Chondrocyte (in vitro differentiated cells): ENCODE measurements at regions not wholly inside any gene's neighbourhood (a gene's known extent, or its start where the extent isn't known, plus 50 kb on each side); places are given as distances from the start of the nearest gene placed in this dataset.

Experiments used
- DNase-seq: peaks from one replicate; pipeline ENCODE4 v3.0.0; 2021; ENCODE audit warnings: mixed read lengths, low spot score
- H3K27ac Mint-ChIP-seq: one replicate; pipeline ENCODE4 v1.8.0; 2021; ENCODE audit warnings: mild to moderate bottlenecking, moderate library complexity, mixed read lengths; ENCODE audit not compliant: unreplicated experiment
- H3K27me3 Mint-ChIP-seq: 2 replicates; pipeline ENCODE4 v1.8.0; 2021; ENCODE audit warnings: low read depth, mixed read lengths
- H3K36me3 Mint-ChIP-seq: 2 replicates; pipeline ENCODE4 v1.8.0; 2021; ENCODE audit warnings: low read depth, mixed read lengths
- H3K4me1 Mint-ChIP-seq: 2 replicates; pipeline ENCODE4 v1.8.0; 2021; ENCODE audit warnings: low read depth, mild to moderate bottlenecking, mixed read lengths
- H3K4me3 Mint-ChIP-seq: one replicate; pipeline ENCODE4 v1.8.0; 2021; ENCODE audit warnings: mild to moderate bottlenecking, moderate library complexity, mixed read lengths; ENCODE audit not compliant: unreplicated experiment
- H3K9me3 Mint-ChIP-seq: 2 replicates; pipeline ENCODE4 v1.8.0; 2021; ENCODE audit warnings: low read depth, mixed read lengths
- TF ChIP-seq, protein P1 (sequence below): fragments of 200-600 bp; sonication (generic); IDR thresholded peaks from 2 replicates; pipeline ENCODE4 v1.5.0; 2021; ENCODE audit warnings: antibody characterized with exemption, mild to moderate bottlenecking, moderate library complexity

DNA sequence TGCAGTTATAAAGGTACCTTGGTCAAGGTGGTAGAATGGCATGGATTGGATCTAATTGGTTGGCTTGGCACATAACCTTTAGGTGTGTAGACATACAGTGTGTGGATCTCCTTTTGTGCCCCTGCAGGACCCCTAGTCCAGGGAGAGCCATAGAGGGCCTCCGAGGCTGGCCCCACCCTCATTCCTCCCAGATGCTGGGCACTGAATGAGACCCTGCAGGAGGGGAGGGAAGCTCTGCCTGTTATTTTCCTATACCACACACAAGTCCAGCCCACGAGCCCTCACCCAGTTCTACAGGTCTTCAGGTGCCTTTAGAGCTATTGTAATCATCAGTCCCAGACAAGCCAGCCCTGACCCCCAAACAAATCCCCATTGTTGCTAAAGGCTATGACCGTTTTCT lies 58.9 kb downstream of the KCNF1 start:
- peaks cover 10% of the 10 kb centered on the region for H3K27me3 Mint-ChIP-seq
- H3K27ac Mint-ChIP-seq, result no peak overlapping the region
- H3K4me3 Mint-ChIP-seq, result no peak overlapping the region
- no peaks in the 10 kb centered on the region for H3K4me1 Mint-ChIP-seq
- H3K9me3 Mint-ChIP-seq, result no peaks in the 10 kb centered on the region
- no peaks in the 10 kb centered on the region for H3K36me3 Mint-ChIP-seq
- no peak for DNase-seq
- TF ChIP-seq, protein P1, sequence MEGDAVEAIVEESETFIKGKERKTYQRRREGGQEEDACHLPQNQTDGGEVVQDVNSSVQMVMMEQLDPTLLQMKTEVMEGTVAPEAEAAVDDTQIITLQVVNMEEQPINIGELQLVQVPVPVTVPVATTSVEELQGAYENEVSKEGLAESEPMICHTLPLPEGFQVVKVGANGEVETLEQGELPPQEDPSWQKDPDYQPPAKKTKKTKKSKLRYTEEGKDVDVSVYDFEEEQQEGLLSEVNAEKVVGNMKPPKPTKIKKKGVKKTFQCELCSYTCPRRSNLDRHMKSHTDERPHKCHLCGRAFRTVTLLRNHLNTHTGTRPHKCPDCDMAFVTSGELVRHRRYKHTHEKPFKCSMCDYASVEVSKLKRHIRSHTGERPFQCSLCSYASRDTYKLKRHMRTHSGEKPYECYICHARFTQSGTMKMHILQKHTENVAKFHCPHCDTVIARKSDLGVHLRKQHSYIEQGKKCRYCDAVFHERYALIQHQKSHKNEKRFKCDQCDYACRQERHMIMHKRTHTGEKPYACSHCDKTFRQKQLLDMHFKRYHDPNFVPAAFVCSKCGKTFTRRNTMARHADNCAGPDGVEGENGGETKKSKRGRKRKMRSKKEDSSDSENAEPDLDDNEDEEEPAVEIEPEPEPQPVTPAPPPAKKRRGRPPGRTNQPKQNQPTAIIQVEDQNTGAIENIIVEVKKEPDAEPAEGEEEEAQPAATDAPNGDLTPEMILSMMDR, result no peak

DNA sequence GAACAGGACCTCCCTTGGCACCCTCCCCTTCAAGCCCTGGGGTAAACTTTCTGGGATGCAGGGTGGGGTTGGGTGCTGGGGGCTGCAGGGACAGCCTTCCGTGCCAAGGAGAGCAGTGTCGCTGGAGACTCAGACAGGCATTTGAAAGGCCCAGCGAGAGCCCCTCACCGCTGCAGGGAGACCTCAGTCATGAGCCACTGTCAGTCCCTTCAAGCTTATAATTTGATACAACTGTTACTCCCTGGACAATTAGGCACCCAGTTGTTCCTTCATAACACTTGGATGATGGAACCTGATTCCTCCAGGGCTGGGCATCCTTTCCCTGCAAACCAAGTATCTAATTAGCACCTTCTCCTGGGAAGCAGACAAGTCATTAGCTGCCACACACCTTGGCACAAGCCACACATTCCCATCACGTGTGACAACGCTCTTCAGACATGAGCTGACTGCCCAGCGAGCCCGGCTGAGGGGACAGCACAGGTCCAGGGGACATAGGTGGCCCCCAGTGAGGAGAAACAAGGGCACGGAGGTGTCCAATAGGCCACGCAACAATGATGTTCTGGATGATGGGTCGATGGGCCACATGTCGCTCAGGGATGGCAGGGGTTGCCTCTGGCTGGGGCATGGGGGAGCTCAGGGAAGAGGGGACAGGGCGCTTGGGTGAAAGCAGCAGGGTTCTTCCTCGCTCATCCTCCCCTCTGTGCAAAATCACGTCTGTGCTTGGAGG lies 59.6 kb downstream of the KCNF1 start:
- H3K4me3 Mint-ChIP-seq, result no peak overlapping the region
- DNase-seq, result no peak
- no peak overlapping the region for H3K27ac Mint-ChIP-seq
- peaks cover 8% of the 10 kb centered on the region for H3K27me3 Mint-ChIP-seq
- no peaks in the 10 kb centered on the region for H3K4me1 Mint-ChIP-seq
- no peaks in the 10 kb centered on the region for H3K36me3 Mint-ChIP-seq
- TF ChIP-seq, protein P1, result no peak
- no peaks in the 10 kb centered on the region for H3K9me3 Mint-ChIP-seq

DNA sequence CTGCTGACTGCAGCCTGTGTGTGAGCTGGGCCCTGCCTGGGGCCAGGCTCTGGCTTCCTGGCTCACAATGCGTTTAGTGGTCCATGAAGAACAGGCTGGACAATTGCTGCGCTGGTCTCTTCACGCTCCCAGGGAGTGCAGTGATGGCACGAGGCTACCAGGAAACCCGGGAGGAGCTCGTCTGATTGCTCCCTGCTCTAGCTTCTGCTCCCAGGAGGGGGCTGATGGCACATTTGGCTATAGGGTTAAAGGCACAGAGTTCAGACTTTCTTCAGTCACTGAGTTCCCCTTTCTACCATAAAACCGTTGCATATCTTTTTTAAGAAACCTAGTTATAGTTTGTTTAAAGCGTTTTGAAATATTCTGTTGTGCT lies 60.1 kb downstream of the KCNF1 start:
- TF ChIP-seq, protein P1, result no peak
- Mint-ChIP-seq H3K4me3 (no peak overlapping the region), H3K4me1 (no peaks in the 10 kb centered on the region), H3K27me3 (peaks cover 8% of the 10 kb centered on the region), H3K36me3 (no peaks in the 10 kb centered on the region), H3K27ac (no peak overlapping the region), H3K9me3 (no peaks in the 10 kb centered on the region)
- DNase-seq, result no peak

DNA sequence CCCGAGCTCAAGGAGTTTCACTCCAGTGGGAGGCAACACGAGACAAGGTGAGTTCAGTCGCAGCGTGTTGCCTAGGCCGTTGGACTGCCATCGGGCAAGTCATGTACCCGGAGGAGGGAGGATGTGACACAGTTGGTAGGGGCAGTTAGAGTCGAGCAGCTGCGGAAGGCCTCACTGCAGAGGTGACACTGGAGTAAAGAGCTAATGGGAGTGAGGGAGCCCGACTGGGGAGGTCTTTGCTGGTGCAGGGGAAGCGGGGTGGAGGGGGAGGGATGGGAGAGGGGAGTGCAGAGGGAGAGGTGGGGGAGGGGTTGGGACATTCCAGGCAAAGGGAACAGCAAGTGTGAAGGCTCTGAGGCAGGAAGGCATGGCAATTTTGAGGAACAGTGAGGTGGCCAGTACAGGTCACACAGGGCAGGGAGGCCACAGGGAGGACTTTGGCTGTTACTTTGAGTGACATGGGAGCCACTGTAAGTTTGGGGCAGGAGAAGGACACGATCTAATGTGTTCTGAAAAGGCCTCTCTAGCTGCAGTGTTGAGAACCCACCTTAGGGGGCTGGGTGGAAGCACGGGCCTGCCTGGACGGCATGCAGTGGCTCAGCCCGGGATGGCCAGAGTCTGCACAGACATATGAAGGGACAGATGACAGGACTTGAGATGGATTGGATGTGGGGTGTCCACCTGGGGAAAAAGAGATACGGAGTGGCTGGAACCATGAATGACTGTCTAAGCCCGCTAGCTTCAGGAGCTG lies 61.1 kb downstream of the KCNF1 start:
- Mint-ChIP-seq H3K9me3 (no peaks in the 10 kb centered on the region), H3K27me3 (peaks cover 11% of the 10 kb centered on the region), H3K36me3 (no peaks in the 10 kb centered on the region), H3K27ac (no peak overlapping the region), H3K4me1 (peaks cover 3% of the 10 kb centered on the region), H3K4me3 (no peak overlapping the region)
- no peak for DNase-seq
- TF ChIP-seq, protein P1, result no peak

DNA sequence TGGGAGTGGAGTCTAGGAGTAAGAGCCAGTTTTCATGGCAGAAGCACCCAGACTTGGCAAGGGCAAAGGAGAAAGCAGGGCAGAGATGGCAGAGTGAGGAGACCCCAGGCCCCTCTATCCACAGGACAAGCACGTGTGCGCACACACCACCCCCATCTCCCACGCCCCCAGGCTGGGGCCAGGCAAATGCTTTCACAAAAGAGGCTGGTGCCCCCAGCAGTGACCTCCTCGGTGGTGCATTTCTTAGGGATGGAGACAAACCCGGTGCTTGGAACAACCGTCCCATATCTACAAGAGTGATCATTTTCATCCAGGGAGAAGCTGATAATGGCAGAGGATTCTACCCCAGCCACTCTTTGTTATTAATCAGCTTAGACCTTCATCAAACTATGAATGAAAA lies 62.0 kb downstream of the KCNF1 start:
- Mint-ChIP-seq H3K36me3 (no peaks in the 10 kb centered on the region), H3K4me1 (peaks cover 3% of the 10 kb centered on the region), H3K9me3 (no peaks in the 10 kb centered on the region), H3K4me3 (no peak overlapping the region), H3K27me3 (peaks cover 12% of the 10 kb centered on the region), H3K27ac (no peak overlapping the region)
- TF ChIP-seq, protein P1, result no peak
- DNase-seq, result no peak
